NCI-H2196 (cell line): ENCODE measurements at regions not wholly inside any gene's neighbourhood (a gene's known extent, or its start where the extent isn't known, plus 50 kb on each side); places are given as distances from the start of the nearest gene placed in this dataset.

ENCODE experiments used
- DNase-seq: peaks from one replicate; lab custom pipeline; 2025; ENCODE audit not compliant: unreplicated experiment; lab: John Stamatoyannopoulos, UW

DNA sequence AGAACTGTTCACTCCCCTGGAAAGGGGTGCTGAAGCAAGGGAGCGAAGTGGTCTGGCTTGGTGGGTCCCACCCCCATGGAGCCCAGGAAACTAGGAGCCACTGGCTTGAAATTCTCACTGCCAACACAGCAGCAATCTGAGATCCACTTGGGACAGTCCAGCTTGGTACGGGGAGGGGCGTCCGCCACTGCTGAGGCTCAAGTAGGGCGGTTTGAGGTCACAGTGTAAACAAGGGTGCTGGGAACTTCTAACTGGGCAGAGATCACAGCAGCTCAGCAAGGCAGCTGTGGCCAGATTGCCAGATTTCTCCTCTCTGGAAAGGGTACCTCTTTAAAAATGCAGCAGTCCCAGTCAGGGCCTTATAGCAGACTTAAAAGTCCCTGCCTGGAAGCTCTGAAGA, 53.9 kb upstream of the GALNTL6 start:
- no peak for DNase-seq

DNA sequence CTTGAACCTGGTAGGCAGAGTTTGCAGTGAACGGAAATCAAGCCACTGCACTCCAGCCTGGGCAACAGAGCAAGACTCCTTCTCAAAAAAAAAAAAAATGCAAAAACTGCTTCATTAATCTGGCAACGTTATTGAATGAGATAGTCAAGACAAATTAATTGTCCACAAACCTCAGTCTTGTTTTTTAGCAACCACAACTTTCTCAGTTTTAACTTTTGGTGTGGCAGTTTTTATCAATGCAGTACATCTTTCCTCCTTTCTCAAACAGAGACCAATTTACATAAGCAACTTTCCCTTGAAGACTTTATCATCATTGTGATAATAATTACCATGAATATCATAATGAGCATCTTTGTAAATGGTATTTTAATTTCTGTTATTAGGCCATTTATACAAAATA, 61.7 kb upstream of the GALNTL6 start:
- no peak for DNase-seq

DNA sequence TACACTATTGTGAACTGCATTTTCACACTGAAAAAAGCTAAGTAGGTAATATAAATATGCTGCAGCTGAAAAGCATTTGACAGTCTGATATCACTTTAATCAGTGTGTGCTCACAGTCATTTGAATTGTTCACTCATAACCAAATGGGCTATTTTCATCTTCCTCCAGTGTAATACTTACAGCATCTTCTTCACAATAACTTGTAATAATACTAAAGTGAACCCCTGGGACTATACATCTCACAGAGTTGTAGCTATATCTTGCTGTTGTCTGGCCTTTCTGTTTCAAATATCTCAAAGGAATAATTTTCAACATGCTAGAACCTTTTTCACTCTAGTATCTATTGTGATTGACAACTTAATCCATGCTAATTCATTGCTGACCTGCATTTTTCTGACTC, 66.8 kb upstream of the GALNTL6 start:
- DNase-seq, result no peak

DNA sequence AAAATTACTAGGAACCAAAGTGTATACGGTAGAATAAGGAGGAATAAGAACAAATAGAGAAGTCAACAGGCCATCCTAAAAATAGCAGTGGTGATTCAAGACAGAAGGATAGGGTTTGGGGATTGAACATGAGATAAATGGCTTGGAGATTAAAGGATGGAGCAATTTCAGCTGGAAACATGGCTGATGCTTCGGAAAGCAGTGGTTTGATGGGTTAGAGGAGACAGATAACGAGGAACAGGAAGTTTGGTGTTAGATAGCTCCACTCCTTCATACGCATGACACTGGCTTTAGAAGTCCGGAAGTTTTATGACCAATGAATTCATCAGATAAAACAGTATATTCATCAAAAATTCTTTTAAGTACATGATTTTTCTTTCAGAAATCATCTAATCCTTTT, 70.8 kb upstream of the GALNTL6 start:
- DNase-seq, result no peak

DNA sequence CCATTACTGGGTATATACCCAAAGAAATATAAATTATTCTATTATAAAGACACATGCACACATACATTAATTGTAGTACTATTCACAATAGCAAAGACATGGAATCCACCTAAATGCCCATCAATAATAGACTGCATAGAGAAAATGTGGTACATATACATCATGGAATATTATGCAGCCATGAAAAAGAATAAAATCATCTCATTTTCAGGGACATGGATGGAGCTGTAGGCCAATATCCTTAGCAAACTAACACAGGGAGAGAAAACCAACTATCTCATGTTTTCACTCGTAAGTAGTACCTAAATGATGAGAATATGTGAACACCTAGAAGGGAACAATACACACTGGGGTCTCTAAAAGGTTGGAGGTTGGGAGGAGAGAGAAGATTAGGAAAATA, 86.0 kb upstream of the GALNTL6 start:
- DNase-seq, result no peak

DNA sequence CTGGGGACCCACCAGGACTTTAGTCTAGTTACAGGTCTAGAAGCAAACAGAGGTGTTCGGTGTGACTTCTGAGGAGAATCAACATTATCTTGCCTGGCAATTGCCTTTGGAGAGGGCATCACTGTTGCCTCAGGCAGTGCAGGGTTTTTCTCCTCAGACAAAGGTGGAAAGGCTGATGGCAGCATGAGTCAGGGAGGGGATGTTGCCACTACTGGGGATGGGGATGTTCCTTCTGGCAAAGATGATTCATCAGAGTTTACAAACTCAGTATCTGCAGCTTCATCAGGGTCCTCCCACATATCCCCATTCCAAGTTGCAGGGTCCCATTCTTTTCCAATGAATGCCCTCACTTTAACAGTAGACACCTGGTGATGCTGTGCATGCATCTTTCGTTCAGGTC, 91.3 kb upstream of the GALNTL6 start:
- no peak for DNase-seq

DNA sequence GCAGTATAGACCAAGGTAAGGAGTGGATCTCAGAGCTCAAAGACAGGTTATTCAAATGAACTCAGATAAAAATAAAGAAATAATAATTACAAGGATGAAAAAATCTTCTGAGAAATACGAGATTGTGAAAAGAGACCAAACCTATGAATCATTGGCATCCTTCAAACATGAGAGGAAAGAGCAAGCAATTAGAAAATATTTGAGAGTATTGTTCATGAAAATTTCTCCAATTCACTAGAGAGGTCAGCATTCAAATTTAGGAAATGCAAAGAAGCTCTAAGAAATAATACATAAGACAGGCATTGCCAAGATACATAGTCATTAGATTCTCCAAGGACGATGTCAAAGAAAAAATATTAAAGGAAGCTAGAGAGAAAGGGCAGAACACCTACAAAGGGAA, 93.5 kb upstream of the GALNTL6 start:
- DNase-seq, result no peak

DNA sequence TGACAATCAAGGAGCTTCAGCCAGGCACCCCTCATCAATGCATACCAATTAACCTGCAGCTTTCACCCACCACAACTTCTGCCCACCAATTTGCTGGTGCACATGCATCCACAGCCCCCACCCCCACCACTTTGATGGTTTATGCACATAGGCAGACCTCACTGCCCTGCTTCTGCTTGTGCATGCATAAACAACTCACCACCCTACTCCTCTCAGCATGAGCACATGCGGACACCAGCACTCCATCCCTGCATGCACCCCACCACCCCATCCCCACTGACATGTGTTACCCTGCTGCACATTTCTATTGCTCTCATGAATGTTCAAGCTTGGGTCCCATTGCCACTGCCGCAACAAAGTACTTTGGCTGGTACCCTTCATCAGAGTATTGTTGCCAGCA, 94.5 kb upstream of the GALNTL6 start:
- no peak for DNase-seq

DNA sequence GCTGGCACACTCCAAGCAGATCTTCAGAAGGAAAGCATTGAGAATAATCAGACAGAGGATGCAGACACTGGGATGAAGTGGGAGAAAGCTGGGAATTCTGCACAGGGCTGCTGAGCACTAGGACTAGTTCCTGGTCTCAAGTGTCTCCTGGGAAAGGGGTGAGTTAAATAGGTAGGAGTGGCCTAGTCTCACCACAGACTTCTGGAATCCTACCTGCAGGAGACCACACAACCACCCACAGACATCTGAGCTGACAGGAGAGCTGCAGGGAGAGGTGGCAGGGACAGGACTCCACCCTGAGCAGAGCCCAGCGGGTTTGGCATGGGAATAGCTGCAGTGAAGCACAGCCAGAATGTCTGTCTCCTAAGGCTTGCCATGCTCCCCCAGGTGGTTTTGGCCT, 95.1 kb upstream of the GALNTL6 start:
- no peak for DNase-seq

DNA sequence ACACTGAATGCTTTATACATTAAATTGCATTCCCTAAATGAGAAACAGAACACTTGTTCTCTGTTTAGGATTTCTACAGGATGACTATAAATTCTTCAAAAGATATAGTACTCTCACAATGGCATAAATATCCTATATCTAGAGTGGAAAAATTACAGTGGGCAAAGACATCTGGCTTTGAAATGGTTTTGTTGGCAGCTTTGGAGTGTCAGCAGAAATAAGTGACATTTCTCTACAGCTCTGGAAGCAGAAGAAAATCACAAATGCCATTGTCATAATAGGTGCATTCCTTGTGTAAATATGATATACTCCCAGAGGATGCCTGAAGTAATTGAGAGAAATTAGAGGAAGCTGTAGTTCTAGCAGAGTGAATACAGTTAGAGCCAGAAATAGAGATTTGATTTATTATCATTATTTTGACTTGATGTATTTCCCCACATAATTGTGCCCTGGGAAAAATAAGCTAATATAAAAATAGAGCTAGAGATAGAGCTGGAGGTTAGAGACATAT, 95.9 kb upstream of the GALNTL6 start:
- DNase-seq, result no peak

DNA sequence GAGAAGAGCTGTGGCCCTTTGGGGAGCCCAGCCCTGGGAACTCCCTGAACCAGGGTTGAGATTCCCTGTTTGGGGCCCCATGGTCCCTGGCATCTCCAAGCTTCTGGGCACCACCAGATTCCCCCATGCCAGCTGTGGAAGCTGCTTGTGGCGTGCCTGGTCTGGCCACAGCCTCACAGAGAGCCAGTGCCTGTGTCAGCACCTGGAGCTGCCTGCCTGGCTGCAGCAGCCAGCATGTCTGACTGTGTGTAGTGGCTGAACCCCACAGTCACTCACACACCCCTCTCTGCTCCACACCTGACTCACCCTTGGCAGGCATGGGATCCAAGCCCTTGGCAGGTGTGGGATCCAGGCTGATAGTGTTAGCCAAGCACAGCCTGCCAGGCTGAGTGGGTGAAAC, 97.2 kb upstream of the GALNTL6 start:
- DNase-seq, result no peak

DNA sequence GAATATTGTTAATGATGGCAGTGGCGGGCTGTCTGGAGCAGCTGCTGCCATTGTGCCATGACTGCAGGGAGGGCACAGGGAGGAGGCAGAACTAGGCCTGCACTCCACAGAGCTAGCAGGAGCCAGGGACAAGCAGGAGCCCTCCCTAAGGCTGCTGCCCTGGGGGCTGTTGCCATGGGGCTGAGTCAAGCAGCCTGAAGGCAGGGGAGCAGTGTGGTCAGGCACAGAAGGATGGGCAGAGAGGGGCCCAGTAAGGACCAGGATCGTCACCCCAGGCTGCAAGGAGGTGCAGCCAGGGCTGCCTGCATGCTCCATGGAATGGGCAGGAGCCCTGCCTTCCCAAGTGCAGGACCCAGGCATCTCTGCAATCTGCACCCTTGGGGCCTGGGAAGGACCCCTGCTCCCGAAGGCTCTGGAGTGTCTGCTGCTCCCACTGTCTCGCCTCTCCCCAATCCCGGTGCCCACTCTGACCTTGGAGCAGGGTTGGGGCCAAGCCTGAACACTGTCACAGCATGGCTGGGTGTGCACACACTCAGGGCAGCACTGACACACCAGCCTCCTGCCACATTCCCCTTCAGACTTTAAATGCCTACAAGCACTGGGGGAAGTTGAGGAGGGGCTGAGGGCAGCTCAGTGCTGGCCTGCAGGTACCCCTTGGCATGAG, 98.3 kb upstream of the GALNTL6 start:
- DNase-seq, result no peak

DNA sequence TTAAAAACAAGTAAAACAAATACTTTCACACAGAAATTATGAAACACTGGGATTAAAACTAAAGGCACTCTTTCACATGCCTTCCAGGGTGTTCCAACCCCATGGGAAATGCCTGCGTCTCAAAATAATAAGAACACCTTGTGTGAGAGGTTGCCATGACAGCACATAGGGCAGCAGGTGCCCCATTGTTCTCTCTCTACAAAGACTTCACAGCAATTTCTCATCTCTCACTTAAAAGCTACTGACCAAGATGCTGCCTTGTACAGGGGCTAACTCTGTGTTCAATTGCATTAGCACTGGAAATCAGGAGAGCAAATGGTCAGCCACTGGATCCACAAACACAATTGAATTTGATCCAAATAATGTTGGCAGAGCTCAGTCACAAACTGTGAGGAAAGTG, 102.5 kb upstream of the GALNTL6 start:
- no peak for DNase-seq

DNA sequence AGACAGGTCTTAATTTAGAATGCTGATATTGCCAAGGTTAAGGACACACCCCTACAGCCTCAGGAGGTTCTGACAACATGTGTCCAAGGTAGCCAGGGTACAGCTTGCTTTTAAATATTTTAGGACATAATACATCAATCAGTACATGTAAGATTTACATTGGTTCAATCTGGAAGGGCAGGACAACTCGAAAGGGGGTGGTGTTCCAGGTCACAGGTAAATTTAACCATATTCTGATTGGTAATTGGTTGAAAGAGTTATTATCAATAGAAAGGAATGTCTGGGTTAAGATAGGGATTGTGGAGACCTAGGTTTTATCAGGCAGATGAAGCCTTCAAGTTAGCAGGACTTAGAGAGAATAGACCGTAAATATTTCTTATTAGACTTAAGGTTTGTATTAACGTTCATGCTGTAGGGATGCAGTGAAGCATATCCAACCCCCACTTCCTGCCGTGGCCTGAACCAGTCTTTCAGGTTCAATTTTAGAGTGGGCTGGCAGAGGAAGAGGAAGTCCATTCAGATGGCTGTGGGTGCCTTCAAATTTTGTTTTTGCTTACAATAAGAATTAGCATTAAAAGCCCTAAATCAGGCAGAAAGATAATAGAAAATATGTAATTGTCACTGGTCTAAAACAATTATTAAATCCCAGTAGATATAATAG, 136.5 kb upstream of the GALNTL6 start:
- no peak for DNase-seq

DNA sequence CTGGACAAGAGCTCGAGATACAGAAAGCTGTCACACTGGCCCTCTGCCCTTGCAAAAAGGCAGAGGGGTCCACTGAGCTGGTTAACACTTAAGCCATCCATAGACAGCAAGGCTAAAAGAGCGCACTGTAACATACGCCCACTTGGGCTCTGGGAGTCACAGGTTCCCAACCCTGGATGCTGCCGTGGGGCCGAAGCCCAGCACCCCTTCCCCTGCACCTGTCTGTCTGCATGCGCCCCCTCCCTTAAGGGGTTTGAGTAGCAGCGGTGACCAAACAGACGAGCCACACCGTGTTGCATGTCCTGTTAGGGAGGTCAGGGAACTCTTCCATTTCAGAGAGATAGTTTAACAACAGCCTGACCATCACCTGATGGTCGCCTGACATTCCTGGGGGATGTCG, 138.4 kb upstream of the GALNTL6 start:
- no peak for DNase-seq

DNA sequence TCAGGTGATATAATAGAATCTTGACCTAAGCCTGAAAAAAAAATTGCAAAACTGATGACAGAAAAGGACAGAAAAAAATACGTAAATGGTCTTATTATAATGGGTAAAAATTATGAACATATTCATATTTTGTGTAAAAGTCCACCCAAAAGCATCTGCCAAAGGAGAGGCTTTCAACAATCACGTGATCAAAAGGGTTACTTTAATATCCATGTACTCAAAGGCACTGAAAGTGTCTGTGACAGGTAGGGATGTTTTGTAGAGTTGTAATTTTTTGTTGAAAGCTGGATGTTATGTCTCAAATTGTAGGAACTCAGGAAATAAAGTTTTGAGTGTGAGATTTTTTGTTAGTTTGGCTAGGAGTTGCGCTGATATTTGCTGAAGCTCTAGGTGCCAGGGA, 144.8 kb upstream of the GALNTL6 start:
- no peak for DNase-seq

DNA sequence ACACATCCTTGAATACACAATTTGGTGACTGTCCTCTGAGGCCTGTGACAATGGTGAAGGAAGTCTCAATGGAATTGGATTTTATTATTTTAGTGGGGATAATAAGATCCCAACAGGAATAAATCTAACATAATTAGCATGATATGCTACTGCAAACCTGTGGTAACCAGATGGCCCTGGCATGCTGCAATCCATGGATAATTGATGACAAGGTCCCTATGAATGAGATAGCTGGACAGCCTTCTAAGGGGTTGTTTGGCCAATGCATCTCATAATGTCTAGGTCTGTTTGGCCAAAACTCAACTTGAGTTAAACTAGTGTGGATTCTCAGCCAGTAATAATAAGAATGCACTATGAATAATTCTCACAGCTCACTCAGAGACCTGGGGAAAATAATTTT, 145.3 kb upstream of the GALNTL6 start:
- no peak for DNase-seq

DNA sequence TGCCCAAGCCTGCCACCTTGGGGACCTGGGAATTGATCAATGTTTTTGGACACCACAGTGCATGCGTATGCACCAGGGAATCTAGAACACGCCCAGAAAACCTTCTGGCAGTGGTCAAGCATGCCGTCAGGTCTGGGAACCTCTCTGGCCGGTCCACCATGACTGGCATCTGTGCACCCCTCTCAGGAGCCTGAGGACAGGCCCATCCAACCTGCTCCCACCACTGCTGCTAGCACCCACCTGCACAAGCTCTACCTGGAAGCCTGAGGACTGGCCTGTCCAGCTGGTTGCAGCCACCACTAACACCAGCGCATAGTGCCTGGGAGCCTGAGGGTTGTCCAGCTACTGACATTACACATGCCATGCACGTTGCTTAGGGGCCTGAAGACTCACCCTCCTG, 162.1 kb upstream of the GALNTL6 start:
- no peak for DNase-seq

DNA sequence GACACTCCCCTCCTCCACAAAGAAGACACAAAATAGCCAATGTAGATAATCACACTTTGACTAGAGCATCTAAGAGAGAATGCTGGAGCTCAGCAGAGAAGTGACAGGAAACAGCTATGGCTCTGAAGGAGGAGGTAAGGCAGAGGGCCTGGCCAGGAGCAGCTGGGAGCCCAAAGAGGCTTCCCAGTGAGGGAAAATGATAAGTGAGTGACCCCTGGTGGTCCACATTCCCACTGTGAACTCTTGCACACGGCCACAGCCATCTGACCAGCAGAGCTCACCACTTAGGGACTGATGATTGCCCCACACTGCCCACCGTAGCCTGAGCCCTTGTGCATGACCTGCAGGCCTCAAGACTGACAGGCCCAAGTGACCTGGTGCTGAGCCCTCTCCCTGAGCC, 162.7 kb upstream of the GALNTL6 start:
- no peak for DNase-seq

DNA sequence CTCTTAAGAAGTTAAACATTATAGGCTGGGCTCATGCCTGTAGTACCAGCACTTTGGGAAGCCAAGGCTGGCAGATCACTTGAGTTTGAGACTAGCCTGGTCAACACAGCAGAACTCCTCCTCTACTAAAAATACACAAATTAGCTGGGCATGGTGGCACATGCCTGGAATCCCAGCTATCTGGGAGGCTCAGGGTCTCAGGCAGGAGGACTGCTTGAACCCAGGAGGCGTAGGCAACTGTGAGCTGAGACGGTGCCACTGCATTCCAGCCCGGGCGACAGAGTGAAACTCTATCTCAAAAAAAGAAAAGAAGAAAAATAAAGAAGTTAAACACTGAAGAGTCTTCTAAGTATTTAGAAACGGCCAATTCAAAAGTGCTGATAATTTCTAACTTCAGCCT, 164.3 kb upstream of the GALNTL6 start:
- no peak for DNase-seq

DNA sequence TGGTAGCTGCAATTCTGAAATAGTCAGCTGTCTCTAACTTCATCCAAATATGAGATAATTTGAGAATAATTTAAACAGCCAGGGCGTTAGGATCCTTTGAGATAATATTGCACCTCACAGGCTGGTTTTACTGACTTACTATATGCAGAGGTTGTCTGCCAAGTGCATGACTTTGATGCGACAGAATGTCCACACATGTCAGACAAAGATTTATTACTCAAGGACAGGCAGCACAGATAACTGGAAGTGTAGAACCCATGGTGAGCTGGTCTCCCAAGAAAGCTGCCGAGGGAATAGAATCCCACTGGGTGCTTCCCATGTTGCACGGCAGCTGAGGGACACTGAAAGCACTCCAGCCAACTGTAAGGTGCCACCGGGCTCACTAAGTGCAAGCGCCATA, 166.2 kb upstream of the GALNTL6 start:
- DNase-seq, result no peak

DNA sequence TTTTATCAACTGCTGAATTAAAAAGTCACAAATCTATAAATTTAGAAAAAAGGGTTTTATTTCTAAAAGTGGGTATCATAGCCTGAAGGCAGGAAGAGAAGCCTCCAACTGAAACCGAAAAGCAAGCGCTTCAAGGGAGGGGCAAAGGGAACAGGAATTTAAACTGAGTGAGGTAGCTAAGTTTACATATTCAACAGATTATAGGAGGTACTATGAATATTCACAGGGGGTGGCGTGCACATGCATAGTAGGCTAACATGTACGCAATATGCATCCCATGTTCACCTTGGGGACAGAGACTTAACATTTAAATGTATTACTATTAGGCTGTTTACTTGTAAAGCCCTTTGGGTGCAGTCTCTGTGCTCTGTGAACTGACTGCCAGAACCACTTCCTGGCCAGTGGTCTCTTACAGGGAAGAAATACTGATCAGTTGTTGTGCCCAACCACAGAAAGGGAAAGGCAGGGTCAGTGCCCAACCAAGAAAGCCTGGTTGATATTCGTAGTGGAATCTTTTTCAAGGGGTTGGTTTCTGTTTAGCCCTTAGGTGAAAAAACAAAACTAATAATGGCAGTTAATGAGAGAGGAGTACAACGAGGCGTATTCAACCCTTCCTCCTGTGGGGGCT, 168.7 kb upstream of the GALNTL6 start:
- no peak for DNase-seq

DNA sequence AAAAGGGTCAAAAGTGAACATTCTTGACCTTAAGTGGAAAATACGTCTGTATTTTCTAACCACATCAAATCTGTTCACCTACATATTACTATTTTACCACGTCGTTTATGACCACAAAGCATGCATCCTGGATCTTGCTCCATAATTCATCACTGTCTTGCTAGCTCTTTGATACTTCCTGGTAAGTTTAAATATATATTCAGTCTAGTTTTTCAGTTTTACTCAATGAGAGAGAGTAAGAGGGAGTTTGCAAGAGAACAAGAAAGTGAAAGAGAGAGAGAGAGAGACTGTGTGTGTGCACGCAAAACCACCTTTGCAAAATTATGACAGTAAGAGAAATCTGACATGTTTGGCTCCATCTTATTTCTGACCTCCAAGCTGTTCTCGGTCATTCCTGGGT, 173.7 kb upstream of the GALNTL6 start:
- DNase-seq, result no peak
